HCT116 (cell line): ENCODE measurements at regions not wholly inside any gene's neighbourhood (a gene's known extent, or its start where the extent isn't known, plus 50 kb on each side); places are given as distances from the start of the nearest gene placed in this dataset.

Experiments
- ATAC-seq: fragments of 200-7000 bp; cut with Tn5 transposase; 2 replicates; pipeline ENCODE4 v1.9.1; 2020; ENCODE audit warnings: mild to moderate bottlenecking, moderate library complexity
- BruUV-seq: library from RNA; stranded (reverse); fragments of 400-500 nt; replicated peaks from 2 replicates; lab custom pipeline; 2021; lab: Mats Ljungman, UMichigan
- CTCF ChIA-PET: fragments of 300-600 bp; sonication (Branson Sonifier 250); formaldehyde crosslinking; loops from one replicate; lab custom pipeline; 2021; ENCODE audit warnings: antibody characterized with exemption; lab: Charles Lee
- POLR2A ChIA-PET: fragments of 300-600, 350-600 bp; sonication (Branson Sonifier 250); formaldehyde crosslinking; loops from one replicate; lab custom pipeline; 2021; ENCODE audit warnings: antibody characterized with exemption; lab: Charles Lee
- RAD21 ChIA-PET, 2 experiments: fragments of 300-600 bp; sonication (Branson Sonifier 250); formaldehyde crosslinking; loops; one replicate each; lab custom pipeline; 2023; ENCODE audit warnings: low total read pairs in 2 of 2; ENCODE audit not compliant: uncharacterized antibody in 2 of 2, unreplicated experiment in 2 of 2, low non-redundant PET in 1 of 2; lab: Charles Lee
- DNase-seq: peaks from one replicate; pipeline ENCODE4 v3.0.0-alpha.2; 2010; ENCODE audit warnings: low read depth, low spot score
- H2AFZ ChIP-seq: fragments of 200-600 bp; shearing (Covaris generic), sonication (generic); 2 replicates; pipeline ENCODE4 v1.6.1; 2017; ENCODE audit warnings: low read depth, mixed run types, mixed read lengths, antibody characterized with exemption, low read length; ENCODE audit not compliant: poor library complexity, severe bottlenecking
- H3K27ac ChIP-seq: 2 replicates; pipeline ENCODE4 v1.5.1; 2012; ENCODE audit warnings: low read depth, low read length
- H3K27me3 ChIP-seq: fragments of 200-600 bp; sonication (generic); 2 replicates; pipeline ENCODE4 v1.6.1; 2016; ENCODE audit warnings: mixed run types, low read length, mixed read lengths; ENCODE audit not compliant: insufficient read depth
- H3K36me3 ChIP-seq, 2 experiments: fragments of 200-500 bp in 1 of 2; fragments of 200-600 bp in 1 of 2; sonication (Bioruptor generic) in 1 of 2; sonication (generic) in 1 of 2; 2 replicates each; pipeline versions ENCODE4 v1.5.1 to v1.6.1; 2014 to 2016; ENCODE audit warnings: low read length in 2 of 2, inconsistent platforms in 1 of 2, mixed read lengths in 1 of 2, mixed run types in 1 of 2; ENCODE audit not compliant: insufficient read depth in 2 of 2, control insufficient read depth in 1 of 2
- H3K4me1 ChIP-seq, 2 experiments: fragments of 200-600 bp in 1 of 2; sonication (generic) in 1 of 2; 2 replicates each; pipeline versions ENCODE4 v1.5.1 to v1.6.1; 2012 to 2017; ENCODE audit warnings: low read length in 2 of 2, inconsistent platforms in 1 of 2, mild to moderate bottlenecking in 1 of 2, mixed read lengths in 1 of 2, mixed run types in 1 of 2, moderate library complexity in 1 of 2; ENCODE audit not compliant: insufficient read depth in 2 of 2, control insufficient read depth in 1 of 2
- H3K4me2 ChIP-seq: fragments of 200-600 bp; sonication (generic); 2 replicates; pipeline ENCODE4 v1.6.1; 2017; ENCODE audit warnings: mixed run types, low read length, mixed read lengths
- H3K4me3 ChIP-seq, 2 experiments: fragments of 200-600 bp in 1 of 2; sonication (generic) in 1 of 2; replicated peaks in 1 of 2; 2 replicates each; pipeline ENCODE4 v1.5.1; 2011 to 2016; ENCODE audit warnings: low read length in 2 of 2, control low read depth in 1 of 2, low read depth in 1 of 2, mild to moderate bottlenecking in 1 of 2, mixed read lengths in 1 of 2, mixed run types in 1 of 2
- H3K79me2 ChIP-seq: fragments of 200-600 bp; sonication (generic); 2 replicates; pipeline ENCODE4 v1.6.1; 2017; ENCODE audit warnings: mild to moderate bottlenecking, mixed run types, low read length, moderate library complexity, mixed read lengths; ENCODE audit not compliant: insufficient read depth
- H3K9ac ChIP-seq: fragments of 200-600 bp; sonication (generic); 2 replicates; pipeline ENCODE4 v1.6.1; 2016; ENCODE audit warnings: low read length, mixed read lengths
- H3K9me2 ChIP-seq: fragments of 200-600 bp; sonication (generic), shearing (Covaris generic); 2 replicates; pipeline ENCODE4 v1.6.1; 2017; ENCODE audit warnings: mixed run types, mild to moderate bottlenecking, moderate library complexity; ENCODE audit not compliant: insufficient read depth
- H3K9me3 ChIP-seq, 2 experiments: fragments of 200-500 bp in 1 of 2; fragments of 200-600 bp in 1 of 2; sonication (Bioruptor generic) in 1 of 2; sonication (generic) in 1 of 2; 2 replicates each; pipeline ENCODE4 v1.6.1; 2014 to 2017; ENCODE audit warnings: low read length in 2 of 2, mixed read lengths in 2 of 2, inconsistent platforms in 1 of 2, low read depth in 1 of 2, mild to moderate bottlenecking in 1 of 2, mixed run types in 1 of 2, moderate library complexity in 1 of 2; ENCODE audit not compliant: control insufficient read depth in 1 of 2, insufficient read depth in 1 of 2
- H4K20me1 ChIP-seq: fragments of 200-600 bp; sonication (generic), shearing (Covaris generic); 2 replicates; pipeline ENCODE4 v1.6.1; 2017; ENCODE audit warnings: mixed run types, mild to moderate bottlenecking, moderate library complexity; ENCODE audit not compliant: insufficient read depth
- CBX3 ChIP-seq: IDR thresholded peaks from 2 replicates; pipeline ENCODE4 v1.6.1; 2012; ENCODE audit warnings: low read depth
- CEBPB ChIP-seq: IDR thresholded peaks from 2 replicates; pipeline ENCODE4 v1.6.1; 2012; ENCODE audit warnings: low read depth
- ELF1 ChIP-seq: IDR thresholded peaks from 2 replicates; pipeline ENCODE4 v1.6.1; 2012; ENCODE audit warnings: low read depth, borderline replicate concordance
- EZH2 ChIP-seq: fragments of 200-600 bp; sonication (generic); IDR thresholded peaks from 2 replicates; pipeline ENCODE4 v1.6.1; 2017; ENCODE audit warnings: antibody characterized with exemption, mixed run types
- EZH2phosphoT487 ChIP-seq: fragments of 200-600 bp; IDR thresholded peaks from 2 replicates; pipeline ENCODE4 v1.6.1; 2018; ENCODE audit warnings: antibody characterized with exemption, borderline replicate concordance
- FOSL1 ChIP-seq: IDR thresholded peaks from 2 replicates; pipeline ENCODE4 v1.6.1; 2012; ENCODE audit warnings: low read depth
- JUND ChIP-seq: IDR thresholded peaks from 2 replicates; pipeline ENCODE4 v1.6.1; 2012
- POLR2A ChIP-seq: IDR thresholded peaks from 2 replicates; pipeline ENCODE4 v1.7.0; 2011; ENCODE audit warnings: borderline replicate concordance; ENCODE audit not compliant: insufficient read depth, insufficient read length; ENCODE audit errors: extremely low read depth
- POLR2AphosphoS5 ChIP-seq: IDR thresholded peaks from 2 replicates; pipeline ENCODE4 v1.6.1; 2011; ENCODE audit warnings: mild to moderate bottlenecking, low read depth, low read length, moderate library complexity
- SP1 ChIP-seq: IDR thresholded peaks from 2 replicates; pipeline ENCODE4 v1.6.1; 2012; ENCODE audit warnings: low read depth
- SRF ChIP-seq: IDR thresholded peaks from 2 replicates; pipeline ENCODE4 v1.6.1; 2012; ENCODE audit warnings: low read depth
- TCF7L2 ChIP-seq: IDR thresholded peaks from 2 replicates; pipeline ENCODE4 v1.7.0; 2011; ENCODE audit warnings: borderline replicate concordance, inconsistent platforms; ENCODE audit not compliant: insufficient read depth, insufficient read length; ENCODE audit errors: extremely low read depth
- YY1 ChIP-seq: IDR thresholded peaks from 2 replicates; pipeline ENCODE4 v1.6.1; 2011; ENCODE audit warnings: low read length, low read depth, moderate library complexity, mild to moderate bottlenecking; ENCODE audit not compliant: insufficient replicate concordance; ENCODE audit errors: extremely low read depth
- ZFX ChIP-seq: fragments of 450-650 bp; IDR thresholded peaks from 2 replicates; pipeline ENCODE4 v1.6.1; 2017
- intact Hi-C: fragments of 100-400 bp; cut with micrococcal nuclease; formaldehyde crosslinking; loops from 2 replicates; pipeline ENCODE4 v1.10.0; 2022
- TF ChIP-seq, protein P1 (sequence below): IDR thresholded peaks from 2 replicates; pipeline ENCODE4 v1.6.1; 2012
- TF ChIP-seq, protein P2 (sequence below), 3 experiments: fragments of 200-600 bp in 1 of 3; sonication (generic) in 1 of 3; IDR thresholded peaks in 2 of 3; conservative IDR thresholded peaks in 1 of 3; 2 replicates each; pipeline ENCODE4 v1.5.1; 2012 to 2017; ENCODE audit warnings: low read depth in 2 of 3, low read length in 2 of 3, antibody characterized with exemption in 1 of 3, borderline replicate concordance in 1 of 3, control low read depth in 1 of 3, mild to moderate bottlenecking in 1 of 3, mixed read lengths in 1 of 3, mixed run types in 1 of 3, moderate library complexity in 1 of 3; ENCODE audit not compliant: insufficient read depth in 1 of 3
- TF ChIP-seq, protein P3 (sequence below): IDR thresholded peaks from 2 replicates; pipeline ENCODE4 v1.6.1; 2012; ENCODE audit warnings: low read depth

DNA sequence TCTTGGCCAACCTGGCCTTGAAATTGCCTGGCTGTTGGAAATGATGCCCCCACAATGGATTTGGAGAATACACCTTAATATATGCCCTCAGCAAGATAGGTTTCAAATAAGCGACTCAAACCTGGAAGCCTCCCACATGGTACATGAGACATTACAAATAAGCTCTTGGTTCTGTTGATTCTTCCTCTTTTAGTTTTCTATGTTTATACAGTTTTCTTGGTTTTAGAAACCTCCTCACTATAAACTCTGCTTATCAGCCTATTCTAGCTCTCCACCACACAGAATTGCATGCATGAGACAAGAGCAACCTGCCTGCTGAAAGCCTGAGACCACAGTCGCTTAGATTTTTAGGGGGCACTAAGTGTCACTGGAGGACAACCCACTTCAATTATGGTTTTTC, 108.8 kb upstream of the PREP start:
- DNase-seq (no peak), ATAC-seq (no peak)
- BruUV-seq: no TSS peak
- intact Hi-C loops: no loop called here
- H2AFZ ChIP-seq: no peak overlapping the region
- POLR2A ChIA-PET: no interaction called here
- no peak overlapping the region for H3K9ac ChIP-seq
- no peaks in the 10 kb centered on the region for H3K9me3 ChIP-seq
- no peak overlapping the region for H3K4me3 ChIP-seq
- no peaks in the 10 kb centered on the region for H3K36me3 ChIP-seq
- no peaks in the 10 kb centered on the region for H3K79me2 ChIP-seq
- H3K9me2 ChIP-seq: no peaks in the 10 kb centered on the region
- no peak overlapping the region for H3K4me2 ChIP-seq
- RAD21 ChIA-PET: no interaction called here
- CTCF ChIA-PET: no interaction called here
- H3K27me3 ChIP-seq: no peaks in the 10 kb centered on the region
- TF ChIP-seq EZH2phosphoT487: no peak
- no peak for TF ChIP-seq YY1
- TF ChIP-seq POLR2AphosphoS5: no peak
- TF ChIP-seq POLR2A: no peak
- no peak for TF ChIP-seq FOSL1
- TF ChIP-seq CEBPB: no peak
- TF ChIP-seq, protein P1, sequence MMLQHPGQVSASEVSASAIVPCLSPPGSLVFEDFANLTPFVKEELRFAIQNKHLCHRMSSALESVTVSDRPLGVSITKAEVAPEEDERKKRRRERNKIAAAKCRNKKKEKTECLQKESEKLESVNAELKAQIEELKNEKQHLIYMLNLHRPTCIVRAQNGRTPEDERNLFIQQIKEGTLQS: no peak
- no peak for TF ChIP-seq SRF
- TF ChIP-seq, protein P2, sequence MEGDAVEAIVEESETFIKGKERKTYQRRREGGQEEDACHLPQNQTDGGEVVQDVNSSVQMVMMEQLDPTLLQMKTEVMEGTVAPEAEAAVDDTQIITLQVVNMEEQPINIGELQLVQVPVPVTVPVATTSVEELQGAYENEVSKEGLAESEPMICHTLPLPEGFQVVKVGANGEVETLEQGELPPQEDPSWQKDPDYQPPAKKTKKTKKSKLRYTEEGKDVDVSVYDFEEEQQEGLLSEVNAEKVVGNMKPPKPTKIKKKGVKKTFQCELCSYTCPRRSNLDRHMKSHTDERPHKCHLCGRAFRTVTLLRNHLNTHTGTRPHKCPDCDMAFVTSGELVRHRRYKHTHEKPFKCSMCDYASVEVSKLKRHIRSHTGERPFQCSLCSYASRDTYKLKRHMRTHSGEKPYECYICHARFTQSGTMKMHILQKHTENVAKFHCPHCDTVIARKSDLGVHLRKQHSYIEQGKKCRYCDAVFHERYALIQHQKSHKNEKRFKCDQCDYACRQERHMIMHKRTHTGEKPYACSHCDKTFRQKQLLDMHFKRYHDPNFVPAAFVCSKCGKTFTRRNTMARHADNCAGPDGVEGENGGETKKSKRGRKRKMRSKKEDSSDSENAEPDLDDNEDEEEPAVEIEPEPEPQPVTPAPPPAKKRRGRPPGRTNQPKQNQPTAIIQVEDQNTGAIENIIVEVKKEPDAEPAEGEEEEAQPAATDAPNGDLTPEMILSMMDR (IDR thresholded peaks at IDR 0.05 in 2 of 3, conservative IDR thresholded peaks at IDR 0.05 in 1 of 3; ENCODE audit: borderline replicate concordance in 1 of 3, insufficient read depth in 1 of 3, low read depth in 2 of 3, low read length in 2 of 3): no peak
- no peak for TF ChIP-seq TCF7L2
- TF ChIP-seq JUND: no peak
- TF ChIP-seq ELF1: no peak
- TF ChIP-seq EZH2: no peak
- TF ChIP-seq CBX3: no peak
- TF ChIP-seq, protein P3, sequence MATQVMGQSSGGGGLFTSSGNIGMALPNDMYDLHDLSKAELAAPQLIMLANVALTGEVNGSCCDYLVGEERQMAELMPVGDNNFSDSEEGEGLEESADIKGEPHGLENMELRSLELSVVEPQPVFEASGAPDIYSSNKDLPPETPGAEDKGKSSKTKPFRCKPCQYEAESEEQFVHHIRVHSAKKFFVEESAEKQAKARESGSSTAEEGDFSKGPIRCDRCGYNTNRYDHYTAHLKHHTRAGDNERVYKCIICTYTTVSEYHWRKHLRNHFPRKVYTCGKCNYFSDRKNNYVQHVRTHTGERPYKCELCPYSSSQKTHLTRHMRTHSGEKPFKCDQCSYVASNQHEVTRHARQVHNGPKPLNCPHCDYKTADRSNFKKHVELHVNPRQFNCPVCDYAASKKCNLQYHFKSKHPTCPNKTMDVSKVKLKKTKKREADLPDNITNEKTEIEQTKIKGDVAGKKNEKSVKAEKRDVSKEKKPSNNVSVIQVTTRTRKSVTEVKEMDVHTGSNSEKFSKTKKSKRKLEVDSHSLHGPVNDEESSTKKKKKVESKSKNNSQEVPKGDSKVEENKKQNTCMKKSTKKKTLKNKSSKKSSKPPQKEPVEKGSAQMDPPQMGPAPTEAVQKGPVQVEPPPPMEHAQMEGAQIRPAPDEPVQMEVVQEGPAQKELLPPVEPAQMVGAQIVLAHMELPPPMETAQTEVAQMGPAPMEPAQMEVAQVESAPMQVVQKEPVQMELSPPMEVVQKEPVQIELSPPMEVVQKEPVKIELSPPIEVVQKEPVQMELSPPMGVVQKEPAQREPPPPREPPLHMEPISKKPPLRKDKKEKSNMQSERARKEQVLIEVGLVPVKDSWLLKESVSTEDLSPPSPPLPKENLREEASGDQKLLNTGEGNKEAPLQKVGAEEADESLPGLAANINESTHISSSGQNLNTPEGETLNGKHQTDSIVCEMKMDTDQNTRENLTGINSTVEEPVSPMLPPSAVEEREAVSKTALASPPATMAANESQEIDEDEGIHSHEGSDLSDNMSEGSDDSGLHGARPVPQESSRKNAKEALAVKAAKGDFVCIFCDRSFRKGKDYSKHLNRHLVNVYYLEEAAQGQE: no peak
- TF ChIP-seq ZFX: no peak
- TF ChIP-seq SP1: no peak
- TF ChIP-seq, all 23 proteins: peak for 0
- Histone ChIP-seq H4K20me1 (no peaks in the 10 kb centered on the region), H3K4me1 (no peaks in the 10 kb centered on the region), H3K27ac (no peak overlapping the region)
